Keratinocyte (primary cell): ENCODE measurements at regions not wholly inside any gene's neighbourhood (a gene's known extent, or its start where the extent isn't known, plus 50 kb on each side); places are given as distances from the start of the nearest gene placed in this dataset.

Source experiments
- CTCF ChIP-seq, 3 experiments: IDR thresholded peaks in 1 of 3; conservative IDR thresholded peaks in 1 of 3; optimal IDR thresholded peaks in 1 of 3; 2 replicates in 2 of 3; 3 replicates in 1 of 3; pipeline versions ENCODE3 to v1.5.1; 2011; ENCODE audit warnings: low read length in 3 of 3, mild to moderate bottlenecking in 3 of 3, moderate library complexity in 2 of 3, control low read depth in 1 of 3, inconsistent platforms in 1 of 3; ENCODE audit not compliant: insufficient read depth in 2 of 3; ENCODE audit errors: extremely low read depth in 1 of 3
- EZH2 ChIP-seq: IDR thresholded peaks from one replicate; pipeline ENCODE4 v1.6.1; 2012; ENCODE audit warnings: inconsistent platforms, mild to moderate bottlenecking, low read length, moderate library complexity

- no peak for TF ChIP-seq CTCF (optimal IDR thresholded peaks at IDR 0.05 in 1 of 3, IDR thresholded peaks at IDR 0.05 in 1 of 3, conservative IDR thresholded peaks at IDR 0.05 in 1 of 3; ENCODE audit: extremely low read depth in 1 of 3, insufficient read depth in 2 of 3, low read length in 3 of 3)
- TF ChIP-seq EZH2 = no peak
Measured at GRCh38 chr6:6885521-6886170, 222.1 kb upstream of the RREB1 start.
